SK-N-SH (cell line): ENCODE measurements at regions not wholly inside any gene's neighbourhood (a gene's known extent, or its start where the extent isn't known, plus 50 kb on each side); places are given as distances from the start of the nearest gene placed in this dataset.

Source experiments
- EP300 ChIP-seq, 2 experiments: IDR thresholded peaks; 2 replicates each; pipeline versions ENCODE4 v1.4.0 to v1.6.1; 2012; ENCODE audit warnings: borderline replicate concordance in 1 of 2, low read depth in 1 of 2, low read length in 1 of 2
- EZH2phosphoT487 ChIP-seq: fragments of 200-600 bp; sonication (generic); IDR thresholded peaks from 2 replicates; pipeline ENCODE4 v1.6.1; 2017; ENCODE audit warnings: low read depth, mixed run types, mild to moderate bottlenecking, antibody characterized with exemption, moderate library complexity, borderline replicate concordance
- FOSL2 ChIP-seq: IDR thresholded peaks from 2 replicates; pipeline ENCODE4 v1.4.0; 2012; ENCODE audit warnings: low read depth, mild to moderate bottlenecking, moderate library complexity, borderline replicate concordance
- GABPA ChIP-seq: IDR thresholded peaks from 2 replicates; pipeline ENCODE4 v1.4.0; 2012; ENCODE audit warnings: low read depth, mild to moderate bottlenecking
- NRF1 ChIP-seq: IDR thresholded peaks from 2 replicates; pipeline ENCODE4 v1.6.1; 2012; ENCODE audit warnings: low read depth, mild to moderate bottlenecking, low read length
- POLR2AphosphoS5 ChIP-seq: IDR thresholded peaks from 2 replicates; pipeline ENCODE4 v1.6.1; 2012; ENCODE audit warnings: low read depth, low read length
- RCOR1 ChIP-seq: fragments of 150-350 bp; IDR thresholded peaks from 2 replicates; pipeline ENCODE4 v1.6.1; 2017; ENCODE audit warnings: antibody characterized with exemption, low read length
- SMC3 ChIP-seq: IDR thresholded peaks from 2 replicates; pipeline ENCODE4 v1.6.1; 2012; ENCODE audit warnings: low read depth, low read length, improper control_type of control experiment
- YY1 ChIP-seq: IDR thresholded peaks from 2 replicates; pipeline ENCODE4 v1.4.0; 2012; ENCODE audit warnings: low read depth, mild to moderate bottlenecking
- TF ChIP-seq, protein P1 (sequence below): IDR thresholded peaks from 2 replicates; pipeline ENCODE4 v1.4.0; 2012; ENCODE audit warnings: low read depth
- TF ChIP-seq, protein P2 (sequence below): fragments of 200-600 bp; sonication (generic); IDR thresholded peaks from 2 replicates; pipeline ENCODE4 v1.6.1; 2017; ENCODE audit warnings: antibody characterized with exemption, mild to moderate bottlenecking, moderate library complexity
- TF ChIP-seq, protein P3 (sequence below): IDR thresholded peaks from 2 replicates; pipeline ENCODE4 v1.6.1; 2012; ENCODE audit warnings: mild to moderate bottlenecking, low read depth, low read length, moderate library complexity

DNA sequence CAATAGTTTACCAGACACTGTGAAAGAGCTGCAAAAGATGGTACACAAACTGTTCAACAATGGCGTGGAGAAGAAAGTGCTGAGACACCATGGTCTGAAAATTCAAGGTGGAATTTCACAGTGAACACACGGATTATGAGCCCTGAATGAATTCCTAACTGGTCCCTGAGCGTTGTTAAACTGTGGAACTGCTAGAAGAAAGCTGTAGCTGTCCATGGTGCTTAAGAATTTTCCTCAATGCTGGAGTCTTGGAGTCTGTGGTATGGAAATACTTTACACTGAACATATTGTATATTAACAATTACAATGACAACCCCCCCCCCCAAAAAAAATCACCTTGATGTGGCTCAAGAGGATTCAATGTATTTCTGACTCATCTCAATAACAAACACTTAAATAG is 68.5 kb downstream of the SLC24A2 start:
- no peak for TF ChIP-seq RCOR1
- TF ChIP-seq, protein P1, sequence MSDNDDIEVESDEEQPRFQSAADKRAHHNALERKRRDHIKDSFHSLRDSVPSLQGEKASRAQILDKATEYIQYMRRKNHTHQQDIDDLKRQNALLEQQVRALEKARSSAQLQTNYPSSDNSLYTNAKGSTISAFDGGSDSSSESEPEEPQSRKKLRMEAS: no peak
- TF ChIP-seq FOSL2: no peak
- no peak for TF ChIP-seq SMC3
- TF ChIP-seq, protein P2, sequence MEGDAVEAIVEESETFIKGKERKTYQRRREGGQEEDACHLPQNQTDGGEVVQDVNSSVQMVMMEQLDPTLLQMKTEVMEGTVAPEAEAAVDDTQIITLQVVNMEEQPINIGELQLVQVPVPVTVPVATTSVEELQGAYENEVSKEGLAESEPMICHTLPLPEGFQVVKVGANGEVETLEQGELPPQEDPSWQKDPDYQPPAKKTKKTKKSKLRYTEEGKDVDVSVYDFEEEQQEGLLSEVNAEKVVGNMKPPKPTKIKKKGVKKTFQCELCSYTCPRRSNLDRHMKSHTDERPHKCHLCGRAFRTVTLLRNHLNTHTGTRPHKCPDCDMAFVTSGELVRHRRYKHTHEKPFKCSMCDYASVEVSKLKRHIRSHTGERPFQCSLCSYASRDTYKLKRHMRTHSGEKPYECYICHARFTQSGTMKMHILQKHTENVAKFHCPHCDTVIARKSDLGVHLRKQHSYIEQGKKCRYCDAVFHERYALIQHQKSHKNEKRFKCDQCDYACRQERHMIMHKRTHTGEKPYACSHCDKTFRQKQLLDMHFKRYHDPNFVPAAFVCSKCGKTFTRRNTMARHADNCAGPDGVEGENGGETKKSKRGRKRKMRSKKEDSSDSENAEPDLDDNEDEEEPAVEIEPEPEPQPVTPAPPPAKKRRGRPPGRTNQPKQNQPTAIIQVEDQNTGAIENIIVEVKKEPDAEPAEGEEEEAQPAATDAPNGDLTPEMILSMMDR: no peak
- no peak for TF ChIP-seq EP300 (IDR thresholded peaks at IDR 0.05; ENCODE audit: borderline replicate concordance in 1 of 2, low read depth in 1 of 2, low read length in 1 of 2)
- no peak for TF ChIP-seq NRF1
- no peak for TF ChIP-seq EZH2phosphoT487
- TF ChIP-seq YY1: no peak
- TF ChIP-seq GABPA: no peak
- TF ChIP-seq, protein P3, sequence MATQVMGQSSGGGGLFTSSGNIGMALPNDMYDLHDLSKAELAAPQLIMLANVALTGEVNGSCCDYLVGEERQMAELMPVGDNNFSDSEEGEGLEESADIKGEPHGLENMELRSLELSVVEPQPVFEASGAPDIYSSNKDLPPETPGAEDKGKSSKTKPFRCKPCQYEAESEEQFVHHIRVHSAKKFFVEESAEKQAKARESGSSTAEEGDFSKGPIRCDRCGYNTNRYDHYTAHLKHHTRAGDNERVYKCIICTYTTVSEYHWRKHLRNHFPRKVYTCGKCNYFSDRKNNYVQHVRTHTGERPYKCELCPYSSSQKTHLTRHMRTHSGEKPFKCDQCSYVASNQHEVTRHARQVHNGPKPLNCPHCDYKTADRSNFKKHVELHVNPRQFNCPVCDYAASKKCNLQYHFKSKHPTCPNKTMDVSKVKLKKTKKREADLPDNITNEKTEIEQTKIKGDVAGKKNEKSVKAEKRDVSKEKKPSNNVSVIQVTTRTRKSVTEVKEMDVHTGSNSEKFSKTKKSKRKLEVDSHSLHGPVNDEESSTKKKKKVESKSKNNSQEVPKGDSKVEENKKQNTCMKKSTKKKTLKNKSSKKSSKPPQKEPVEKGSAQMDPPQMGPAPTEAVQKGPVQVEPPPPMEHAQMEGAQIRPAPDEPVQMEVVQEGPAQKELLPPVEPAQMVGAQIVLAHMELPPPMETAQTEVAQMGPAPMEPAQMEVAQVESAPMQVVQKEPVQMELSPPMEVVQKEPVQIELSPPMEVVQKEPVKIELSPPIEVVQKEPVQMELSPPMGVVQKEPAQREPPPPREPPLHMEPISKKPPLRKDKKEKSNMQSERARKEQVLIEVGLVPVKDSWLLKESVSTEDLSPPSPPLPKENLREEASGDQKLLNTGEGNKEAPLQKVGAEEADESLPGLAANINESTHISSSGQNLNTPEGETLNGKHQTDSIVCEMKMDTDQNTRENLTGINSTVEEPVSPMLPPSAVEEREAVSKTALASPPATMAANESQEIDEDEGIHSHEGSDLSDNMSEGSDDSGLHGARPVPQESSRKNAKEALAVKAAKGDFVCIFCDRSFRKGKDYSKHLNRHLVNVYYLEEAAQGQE: peak; percentile 95
- no peak for TF ChIP-seq POLR2AphosphoS5
